ENCODE measurements at regions not wholly inside any gene's neighbourhood (a gene's known extent, or its start where the extent isn't known, plus 50 kb on each side); places are given as distances from the start of the nearest gene placed in this dataset.

GRCh38 chr4:41438931-41439297 lies 99.0 kb upstream of the LIMCH1 start:
- no peak for TF ChIP-seq CTCF (IDR thresholded peaks at IDR 0.05; ENCODE audit: low read depth, low read length)
- DNase-seq (ENCODE audit: extremely low read depth, low read depth), result no peak

- DNase-seq (ENCODE audit: extremely low read depth, low read depth), result no peak
- no peak for TF ChIP-seq CTCF (IDR thresholded peaks at IDR 0.05; ENCODE audit: low read depth, low read length)
These were observed 95.1 kb upstream of the LIMCH1 start for GRCh38 chr4:41442810-41443209.

GRCh38 chr4:41443340-41444079 lies 94.4 kb upstream of the LIMCH1 start:
- no peak for DNase-seq (ENCODE audit: extremely low read depth, low read depth)
- TF ChIP-seq CTCF (IDR thresholded peaks at IDR 0.05; ENCODE audit: low read depth, low read length), result no peak

GRCh38 chr4:41446391-41446790 lies 91.6 kb upstream of the LIMCH1 start:
- no peak for TF ChIP-seq CTCF (IDR thresholded peaks at IDR 0.05; ENCODE audit: low read depth, low read length)
- no peak for DNase-seq (ENCODE audit: extremely low read depth, low read depth)

- no peak for DNase-seq (ENCODE audit: extremely low read depth, low read depth)
- TF ChIP-seq CTCF (IDR thresholded peaks at IDR 0.05; ENCODE audit: low read depth, low read length), result no peak
These were observed 90.8 kb upstream of the LIMCH1 start for GRCh38 chr4:41446981-41447725.

- TF ChIP-seq CTCF (IDR thresholded peaks at IDR 0.05; ENCODE audit: low read depth, low read length), result no peak
- no peak for DNase-seq (ENCODE audit: extremely low read depth, low read depth)
These were observed 89.0 kb upstream of the LIMCH1 start for GRCh38 chr4:41448934-41449333.

GRCh38 chr4:41451961-41452360 lies 86.0 kb upstream of the LIMCH1 start:
- DNase-seq (ENCODE audit: extremely low read depth, low read depth), result no peak
- TF ChIP-seq CTCF (IDR thresholded peaks at IDR 0.05; ENCODE audit: low read depth, low read length), result no peak

Measured in AG09319 (cell line).